SK-N-SH (cell line): ENCODE measurements at regions not wholly inside any gene's neighbourhood (a gene's known extent, or its start where the extent isn't known, plus 50 kb on each side); places are given as distances from the start of the nearest gene placed in this dataset.

Experiments
- CHD2 ChIP-seq: fragments of 150-350 bp; IDR thresholded peaks from 2 replicates; pipeline ENCODE4 v1.6.1; 2018; ENCODE audit warnings: low read length; ENCODE audit not compliant: partially characterized antibody
- CTCF ChIP-seq: fragments of 200-600 bp; sonication (generic); IDR thresholded peaks from 2 replicates; pipeline ENCODE4 v1.6.1; 2017; ENCODE audit warnings: antibody characterized with exemption, mild to moderate bottlenecking, moderate library complexity
- POLR2AphosphoS5 ChIP-seq: IDR thresholded peaks from 2 replicates; pipeline ENCODE4 v1.6.1; 2012; ENCODE audit warnings: low read depth, low read length
- REST ChIP-seq: IDR thresholded peaks from 2 replicates; pipeline ENCODE4 v1.6.1; 2012; ENCODE audit warnings: mild to moderate bottlenecking, low read depth, low read length, moderate library complexity

- no peak for TF ChIP-seq CTCF
- TF ChIP-seq REST, result no peak
- no peak for TF ChIP-seq CHD2
- no peak for TF ChIP-seq POLR2AphosphoS5
Measured at GRCh38 chr7:91414734-91415133, 150.5 kb downstream of the FZD1 start.
